HG03175 (cell line): ENCODE measurements at regions not wholly inside any gene's neighbourhood (a gene's known extent, or its start where the extent isn't known, plus 50 kb on each side); places are given as distances from the start of the nearest gene placed in this dataset.
"Not testable (repeated sequence)": the region's sequence is repeated elsewhere in the genome, so short reads cannot be mapped to it uniquely, and the experiment has no call there.

Experiments
- ATAC-seq: cut with Tn5 transposase; IDR thresholded peaks from one replicate; pipeline ENCODE4 v1.9.1; 2021; ENCODE audit warnings: mild to moderate bottlenecking, moderate library complexity; ENCODE audit not compliant: unreplicated experiment

- ATAC-seq = no peak
Observed at GRCh38 chr12:83971781-83972180, 940.8 kb downstream of the SLC6A15 start.

GRCh38 chr12:83960767-83961166 is 951.8 kb downstream of the SLC6A15 start:
- no peak for ATAC-seq

- no peak for ATAC-seq
Observed at GRCh38 chr12:83958997-83959396, 953.6 kb downstream of the SLC6A15 start.

GRCh38 chr12:83954956-83955601 is 957.5 kb downstream of the SLC6A15 start:
- ATAC-seq = no peak

GRCh38 chr12:83954071-83954789 is 958.4 kb downstream of the SLC6A15 start:
- no peak for ATAC-seq

GRCh38 chr12:83945871-83946270 is 966.7 kb downstream of the SLC6A15 start:
- no peak for ATAC-seq

GRCh38 chr12:83939718-83940117 is 972.9 kb downstream of the SLC6A15 start:
- ATAC-seq = no peak

GRCh38 chr12:83933615-83934014 is 979.0 kb downstream of the SLC6A15 start:
- ATAC-seq = no peak

- no peak for ATAC-seq
Observed at GRCh38 chr12:83932011-83932410, 980.6 kb downstream of the SLC6A15 start.

GRCh38 chr12:83931451-83931850 is 981.1 kb downstream of the SLC6A15 start:
- no peak for ATAC-seq

GRCh38 chr12:83929792-83930191 is 982.8 kb downstream of the SLC6A15 start:
- ATAC-seq = not testable (repeated sequence)

GRCh38 chr12:83920821-83921547 is 991.6 kb downstream of the SLC6A15 start:
- no peak for ATAC-seq

- no peak for ATAC-seq
Observed at GRCh38 chr12:83919081-83919480, 993.5 kb downstream of the SLC6A15 start.

- ATAC-seq = no peak
Observed at GRCh38 chr12:83904175-83904574, 1008.4 kb downstream of the SLC6A15 start.

- no peak for ATAC-seq
Observed at GRCh38 chr12:83896416-83896815, 1016.2 kb downstream of the SLC6A15 start.

GRCh38 chr12:83893101-83893500 is 1019.5 kb downstream of the SLC6A15 start:
- no peak for ATAC-seq

GRCh38 chr12:83889745-83890144 is 1022.9 kb downstream of the SLC6A15 start:
- ATAC-seq = no peak

GRCh38 chr12:83886479-83886878 is 1026.1 kb downstream of the SLC6A15 start:
- no peak for ATAC-seq

- not testable (repeated sequence) for ATAC-seq
Observed at GRCh38 chr12:83870921-83871599, 1041.5 kb downstream of the SLC6A15 start.

GRCh38 chr12:83866477-83866876 is 1046.1 kb downstream of the SLC6A15 start:
- ATAC-seq = no peak

GRCh38 chr12:83865431-83865830 is 1047.2 kb downstream of the SLC6A15 start:
- ATAC-seq = no peak
